ENCODE measurements at regions not wholly inside any gene's neighbourhood (a gene's known extent, or its start where the extent isn't known, plus 50 kb on each side); places are given as distances from the start of the nearest gene placed in this dataset.

DNA sequence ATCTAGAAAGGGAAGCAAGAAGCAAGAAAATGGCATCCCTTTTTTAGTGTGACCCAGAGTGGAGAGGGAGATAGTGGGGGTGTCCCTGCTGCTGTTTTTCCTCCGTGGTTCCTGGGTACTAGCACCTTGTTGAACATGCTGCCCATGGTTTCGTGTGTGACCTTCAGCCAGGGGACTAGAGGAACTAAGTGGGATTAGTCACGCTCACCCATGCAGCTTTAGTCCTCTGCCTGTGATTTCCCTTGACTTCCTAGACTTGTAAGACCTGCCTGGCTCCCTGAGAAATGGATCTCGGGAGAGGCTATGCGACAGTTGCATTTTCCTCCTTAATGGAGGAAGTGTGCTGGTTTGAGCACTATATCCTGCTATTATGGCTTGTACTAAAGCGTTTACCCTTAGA lies 471.4 kb downstream of the DCDC2C start:
- TF ChIP-seq, protein P1, sequence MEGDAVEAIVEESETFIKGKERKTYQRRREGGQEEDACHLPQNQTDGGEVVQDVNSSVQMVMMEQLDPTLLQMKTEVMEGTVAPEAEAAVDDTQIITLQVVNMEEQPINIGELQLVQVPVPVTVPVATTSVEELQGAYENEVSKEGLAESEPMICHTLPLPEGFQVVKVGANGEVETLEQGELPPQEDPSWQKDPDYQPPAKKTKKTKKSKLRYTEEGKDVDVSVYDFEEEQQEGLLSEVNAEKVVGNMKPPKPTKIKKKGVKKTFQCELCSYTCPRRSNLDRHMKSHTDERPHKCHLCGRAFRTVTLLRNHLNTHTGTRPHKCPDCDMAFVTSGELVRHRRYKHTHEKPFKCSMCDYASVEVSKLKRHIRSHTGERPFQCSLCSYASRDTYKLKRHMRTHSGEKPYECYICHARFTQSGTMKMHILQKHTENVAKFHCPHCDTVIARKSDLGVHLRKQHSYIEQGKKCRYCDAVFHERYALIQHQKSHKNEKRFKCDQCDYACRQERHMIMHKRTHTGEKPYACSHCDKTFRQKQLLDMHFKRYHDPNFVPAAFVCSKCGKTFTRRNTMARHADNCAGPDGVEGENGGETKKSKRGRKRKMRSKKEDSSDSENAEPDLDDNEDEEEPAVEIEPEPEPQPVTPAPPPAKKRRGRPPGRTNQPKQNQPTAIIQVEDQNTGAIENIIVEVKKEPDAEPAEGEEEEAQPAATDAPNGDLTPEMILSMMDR (IDR thresholded peaks at IDR 0.05) = no peak
- no peak for TF ChIP-seq POLR2A (IDR thresholded peaks at IDR 0.05)

All from thyroid gland (tissue), 4 donors.